WTC11 (cell line): ENCODE measurements at regions not wholly inside any gene's neighbourhood (a gene's known extent, or its start where the extent isn't known, plus 50 kb on each side); places are given as distances from the start of the nearest gene placed in this dataset.

ENCODE experiments used
- ATAC-seq: fragments of 200-7000 bp; cut with Tn5 transposase; 2 replicates; pipeline ENCODE4 v1.10.0; 2021; ENCODE audit warnings: mild to moderate bottlenecking, moderate library complexity
- CTCF ChIA-PET: fragments of 300-600 bp; sonication (Branson Sonifier 250); formaldehyde crosslinking; loops from one replicate; lab custom pipeline; 2021; ENCODE audit warnings: antibody characterized with exemption; lab: Charles Lee
- POLR2A ChIA-PET: fragments of 350-600 bp; sonication (Branson Sonifier 250); formaldehyde crosslinking; loops from one replicate; lab custom pipeline; 2021; ENCODE audit warnings: antibody characterized with exemption; lab: Charles Lee
- DNase-seq: peaks from one replicate; pipeline ENCODE4 v3.0.0; 2021; ENCODE audit warnings: low spot score
- H3K27ac Mint-ChIP-seq: 2 replicates; pipeline ENCODE4 v1.8.0; 2021; ENCODE audit warnings: mixed read lengths
- H3K27me3 Mint-ChIP-seq: 2 replicates; pipeline ENCODE4 v1.8.0; 2021; ENCODE audit warnings: low read depth, mild to moderate bottlenecking, moderate library complexity, mixed read lengths
- H3K36me3 Mint-ChIP-seq: 2 replicates; pipeline ENCODE4 v1.8.0; 2021; ENCODE audit warnings: mixed read lengths
- H3K4me1 Mint-ChIP-seq: 2 replicates; pipeline ENCODE4 v1.8.0; 2022; ENCODE audit warnings: mixed read lengths
- H3K4me3 Mint-ChIP-seq: 2 replicates; pipeline ENCODE4 v1.8.0; 2021; ENCODE audit warnings: mild to moderate bottlenecking, moderate library complexity, mixed read lengths
- H3K9me3 Mint-ChIP-seq: 2 replicates; pipeline ENCODE4 v1.8.0; 2021; ENCODE audit warnings: mixed read lengths
- CREB1 ChIP-seq: sonication (generic); formaldehyde crosslinking; IDR thresholded peaks from 2 replicates; pipeline ENCODE4 v1.8.0; 2023; ENCODE audit warnings: mild to moderate bottlenecking, missing genetic modification reagents
- ESRRA ChIP-seq: sonication (generic); formaldehyde crosslinking; IDR thresholded peaks from 2 replicates; pipeline ENCODE4 v1.8.1; 2022; ENCODE audit warnings: mild to moderate bottlenecking, missing genetic modification reagents, borderline replicate concordance
- FOXK1 ChIP-seq: sonication (generic); formaldehyde crosslinking; IDR thresholded peaks from 2 replicates; pipeline ENCODE4 v1.8.0; 2022; ENCODE audit warnings: mild to moderate bottlenecking, moderate library complexity, missing genetic modification reagents
- GABPB1 ChIP-seq: sonication (generic); formaldehyde crosslinking; IDR thresholded peaks from 2 replicates; pipeline ENCODE4 v1.8.1; 2023; ENCODE audit warnings: mild to moderate bottlenecking, missing genetic modification reagents
- IRF1 ChIP-seq: sonication (generic); formaldehyde crosslinking; IDR thresholded peaks from 2 replicates; pipeline ENCODE4 v1.8.0; 2023; ENCODE audit warnings: missing genetic modification reagents
- MXD4 ChIP-seq: fragments of 250-450 bp; sonication (Bioruptor Pico); IDR thresholded peaks from 2 replicates; pipeline ENCODE4 v1.8.0; 2021; ENCODE audit warnings: mild to moderate bottlenecking, moderate library complexity, borderline replicate concordance
- NFE2L1 ChIP-seq: sonication (generic); formaldehyde crosslinking; IDR thresholded peaks from 2 replicates; pipeline ENCODE4 v1.8.1; 2023; ENCODE audit warnings: missing genetic modification reagents
- RORB ChIP-seq: fragments of 250-450 bp; sonication (Bioruptor Pico); IDR thresholded peaks from 2 replicates; pipeline ENCODE4 v1.9.0; 2021; ENCODE audit warnings: mild to moderate bottlenecking
- SOX15 ChIP-seq: fragments of 250-450 bp; sonication (Bioruptor Pico); IDR thresholded peaks from 2 replicates; pipeline ENCODE4 v1.9.0; 2021; ENCODE audit warnings: mild to moderate bottlenecking
- TEAD1 ChIP-seq: sonication (generic); formaldehyde crosslinking; IDR thresholded peaks from 2 replicates; pipeline ENCODE4 v1.8.0; 2022; ENCODE audit warnings: mild to moderate bottlenecking, missing genetic modification reagents
- ZNF232 ChIP-seq: sonication (generic); formaldehyde crosslinking; IDR thresholded peaks from 2 replicates; pipeline ENCODE4 v1.8.0; 2022; ENCODE audit warnings: mild to moderate bottlenecking, missing genetic modification reagents
- ZNF396 ChIP-seq: fragments of 250-450 bp; sonication (Bioruptor Pico); IDR thresholded peaks from 2 replicates; pipeline ENCODE4 v1.8.0; 2021; ENCODE audit warnings: mild to moderate bottlenecking, moderate library complexity, borderline replicate concordance
- ZNF416 ChIP-seq: fragments of 250-450 bp; sonication (Bioruptor Pico); IDR thresholded peaks from 2 replicates; pipeline ENCODE4 v1.9.0; 2021; ENCODE audit warnings: mild to moderate bottlenecking, inconsistent platforms
- ZNF512 ChIP-seq: sonication (generic); formaldehyde crosslinking; IDR thresholded peaks from 2 replicates; pipeline ENCODE4 v1.8.1; 2022; ENCODE audit warnings: missing genetic modification reagents, borderline replicate concordance
- TF ChIP-seq, protein P1 (sequence below): sonication (generic); formaldehyde crosslinking; IDR thresholded peaks from 2 replicates; pipeline ENCODE4 v1.8.0; 2023; ENCODE audit warnings: missing genetic modification reagents, mild to moderate bottlenecking, borderline replicate concordance
- TF ChIP-seq, protein P2 (sequence below): fragments of 200-600 bp; IDR thresholded peaks from 2 replicates; pipeline ENCODE4 v1.8.0; 2022; ENCODE audit warnings: antibody characterized with exemption
- TF ChIP-seq, protein P3 (sequence below): sonication (generic); formaldehyde crosslinking; IDR thresholded peaks from 2 replicates; pipeline ENCODE4 v1.8.1; 2023; ENCODE audit warnings: mild to moderate bottlenecking, missing genetic modification reagents, moderate library complexity

- ChIA-PET CTCF (interaction anchor here (1.1 to 1.6 kb wide), 2 partner anchors 13 to 16 kb away, joined by 3 read pairs; no protein-coding TSS in a partner anchor), POLR2A (no interaction called here)
- ATAC-seq, result no peak
- no peak for TF ChIP-seq ZNF396 (CRISPR knock-in tag)
- no peak for TF ChIP-seq ZNF512 (CRISPR knock-in tag)
- no peak for TF ChIP-seq MXD4 (CRISPR knock-in tag)
- no peak for TF ChIP-seq ZNF232 (CRISPR knock-in tag)
- no peak for TF ChIP-seq IRF1 (CRISPR knock-in tag)
- no peak for TF ChIP-seq GABPB1
- TF ChIP-seq TEAD1 (CRISPR knock-in tag), result no peak
- no peak for TF ChIP-seq FOXK1 (CRISPR knock-in tag)
- TF ChIP-seq ZNF416, result no peak
- TF ChIP-seq, protein P1, sequence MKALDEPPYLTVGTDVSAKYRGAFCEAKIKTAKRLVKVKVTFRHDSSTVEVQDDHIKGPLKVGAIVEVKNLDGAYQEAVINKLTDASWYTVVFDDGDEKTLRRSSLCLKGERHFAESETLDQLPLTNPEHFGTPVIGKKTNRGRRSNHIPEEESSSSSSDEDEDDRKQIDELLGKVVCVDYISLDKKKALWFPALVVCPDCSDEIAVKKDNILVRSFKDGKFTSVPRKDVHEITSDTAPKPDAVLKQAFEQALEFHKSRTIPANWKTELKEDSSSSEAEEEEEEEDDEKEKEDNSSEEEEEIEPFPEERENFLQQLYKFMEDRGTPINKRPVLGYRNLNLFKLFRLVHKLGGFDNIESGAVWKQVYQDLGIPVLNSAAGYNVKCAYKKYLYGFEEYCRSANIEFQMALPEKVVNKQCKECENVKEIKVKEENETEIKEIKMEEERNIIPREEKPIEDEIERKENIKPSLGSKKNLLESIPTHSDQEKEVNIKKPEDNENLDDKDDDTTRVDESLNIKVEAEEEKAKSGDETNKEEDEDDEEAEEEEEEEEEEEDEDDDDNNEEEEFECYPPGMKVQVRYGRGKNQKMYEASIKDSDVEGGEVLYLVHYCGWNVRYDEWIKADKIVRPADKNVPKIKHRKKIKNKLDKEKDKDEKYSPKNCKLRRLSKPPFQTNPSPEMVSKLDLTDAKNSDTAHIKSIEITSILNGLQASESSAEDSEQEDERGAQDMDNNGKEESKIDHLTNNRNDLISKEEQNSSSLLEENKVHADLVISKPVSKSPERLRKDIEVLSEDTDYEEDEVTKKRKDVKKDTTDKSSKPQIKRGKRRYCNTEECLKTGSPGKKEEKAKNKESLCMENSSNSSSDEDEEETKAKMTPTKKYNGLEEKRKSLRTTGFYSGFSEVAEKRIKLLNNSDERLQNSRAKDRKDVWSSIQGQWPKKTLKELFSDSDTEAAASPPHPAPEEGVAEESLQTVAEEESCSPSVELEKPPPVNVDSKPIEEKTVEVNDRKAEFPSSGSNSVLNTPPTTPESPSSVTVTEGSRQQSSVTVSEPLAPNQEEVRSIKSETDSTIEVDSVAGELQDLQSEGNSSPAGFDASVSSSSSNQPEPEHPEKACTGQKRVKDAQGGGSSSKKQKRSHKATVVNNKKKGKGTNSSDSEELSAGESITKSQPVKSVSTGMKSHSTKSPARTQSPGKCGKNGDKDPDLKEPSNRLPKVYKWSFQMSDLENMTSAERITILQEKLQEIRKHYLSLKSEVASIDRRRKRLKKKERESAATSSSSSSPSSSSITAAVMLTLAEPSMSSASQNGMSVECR (CRISPR knock-in tag), result no peak
- no peak for TF ChIP-seq NFE2L1 (CRISPR knock-in tag)
- no peak for TF ChIP-seq CREB1 (CRISPR knock-in tag)
- H3K27ac Mint-ChIP-seq, result no peak overlapping the region
- no peak overlapping the region for H3K4me3 Mint-ChIP-seq
- H3K9me3 Mint-ChIP-seq, result peaks cover 8% of the 10 kb centered on the region
- H3K27me3 Mint-ChIP-seq, result peaks cover 8% of the 10 kb centered on the region
- DNase-seq, result no peak
- peaks cover 3% of the 10 kb centered on the region; the same call in 1 of the 2 replicates for H3K36me3 Mint-ChIP-seq
- H3K4me1 Mint-ChIP-seq, result peaks cover 20% of the 10 kb centered on the region
Observed at GRCh38 chr22:27157666-27158370, 500.4 kb downstream of the MIAT start.

DNA sequence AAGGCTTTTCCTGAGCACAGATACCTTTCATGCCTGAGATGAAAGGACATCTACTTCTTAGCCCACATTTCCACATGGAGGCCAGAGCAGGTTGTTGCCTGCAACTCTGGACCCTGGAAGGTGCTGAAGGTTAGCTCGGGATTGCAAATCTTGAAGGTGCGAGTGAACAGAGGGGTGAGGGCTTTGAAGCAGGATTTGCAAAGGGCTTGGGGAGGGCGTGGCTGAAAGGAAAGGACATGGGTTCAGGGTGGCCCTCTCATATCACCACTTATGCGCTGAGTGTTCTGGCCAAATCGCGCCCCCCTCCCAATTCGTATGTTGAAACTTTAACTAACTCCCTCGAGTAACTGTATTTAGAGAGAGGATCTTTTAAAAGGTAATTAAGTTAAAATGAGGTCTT lies 501.6 kb downstream of the MIAT start:
- TF ChIP-seq ESRRA (CRISPR knock-in tag) (no peak), SOX15 (CRISPR knock-in tag) (no peak), RORB (CRISPR knock-in tag) (no peak)
- TF ChIP-seq, protein P2, sequence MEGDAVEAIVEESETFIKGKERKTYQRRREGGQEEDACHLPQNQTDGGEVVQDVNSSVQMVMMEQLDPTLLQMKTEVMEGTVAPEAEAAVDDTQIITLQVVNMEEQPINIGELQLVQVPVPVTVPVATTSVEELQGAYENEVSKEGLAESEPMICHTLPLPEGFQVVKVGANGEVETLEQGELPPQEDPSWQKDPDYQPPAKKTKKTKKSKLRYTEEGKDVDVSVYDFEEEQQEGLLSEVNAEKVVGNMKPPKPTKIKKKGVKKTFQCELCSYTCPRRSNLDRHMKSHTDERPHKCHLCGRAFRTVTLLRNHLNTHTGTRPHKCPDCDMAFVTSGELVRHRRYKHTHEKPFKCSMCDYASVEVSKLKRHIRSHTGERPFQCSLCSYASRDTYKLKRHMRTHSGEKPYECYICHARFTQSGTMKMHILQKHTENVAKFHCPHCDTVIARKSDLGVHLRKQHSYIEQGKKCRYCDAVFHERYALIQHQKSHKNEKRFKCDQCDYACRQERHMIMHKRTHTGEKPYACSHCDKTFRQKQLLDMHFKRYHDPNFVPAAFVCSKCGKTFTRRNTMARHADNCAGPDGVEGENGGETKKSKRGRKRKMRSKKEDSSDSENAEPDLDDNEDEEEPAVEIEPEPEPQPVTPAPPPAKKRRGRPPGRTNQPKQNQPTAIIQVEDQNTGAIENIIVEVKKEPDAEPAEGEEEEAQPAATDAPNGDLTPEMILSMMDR, result no peak
- TF ChIP-seq, protein P3, sequence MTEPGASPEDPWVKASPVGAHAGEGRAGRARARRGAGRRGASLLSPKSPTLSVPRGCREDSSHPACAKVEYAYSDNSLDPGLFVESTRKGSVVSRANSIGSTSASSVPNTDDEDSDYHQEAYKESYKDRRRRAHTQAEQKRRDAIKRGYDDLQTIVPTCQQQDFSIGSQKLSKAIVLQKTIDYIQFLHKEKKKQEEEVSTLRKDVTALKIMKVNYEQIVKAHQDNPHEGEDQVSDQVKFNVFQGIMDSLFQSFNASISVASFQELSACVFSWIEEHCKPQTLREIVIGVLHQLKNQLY (CRISPR knock-in tag), result no peak
- no peak for ATAC-seq
- ChIA-PET CTCF (no interaction called here), POLR2A (no interaction called here)
- Mint-ChIP-seq H3K36me3 (no peaks in the 10 kb centered on the region), H3K4me3 (no peak overlapping the region), H3K27me3 (peaks cover 16% of the 10 kb centered on the region), H3K4me1 (peaks cover 20% of the 10 kb centered on the region), H3K9me3 (no peaks in the 10 kb centered on the region), H3K27ac (no peak overlapping the region)
- no peak for DNase-seq
